ENCODE measurements at regions not wholly inside any gene's neighbourhood (a gene's known extent, or its start where the extent isn't known, plus 50 kb on each side); places are given as distances from the start of the nearest gene placed in this dataset.
A peak's percentile ranks its signal among the peaks of the same experiment; 100 is the strongest.

DNA sequence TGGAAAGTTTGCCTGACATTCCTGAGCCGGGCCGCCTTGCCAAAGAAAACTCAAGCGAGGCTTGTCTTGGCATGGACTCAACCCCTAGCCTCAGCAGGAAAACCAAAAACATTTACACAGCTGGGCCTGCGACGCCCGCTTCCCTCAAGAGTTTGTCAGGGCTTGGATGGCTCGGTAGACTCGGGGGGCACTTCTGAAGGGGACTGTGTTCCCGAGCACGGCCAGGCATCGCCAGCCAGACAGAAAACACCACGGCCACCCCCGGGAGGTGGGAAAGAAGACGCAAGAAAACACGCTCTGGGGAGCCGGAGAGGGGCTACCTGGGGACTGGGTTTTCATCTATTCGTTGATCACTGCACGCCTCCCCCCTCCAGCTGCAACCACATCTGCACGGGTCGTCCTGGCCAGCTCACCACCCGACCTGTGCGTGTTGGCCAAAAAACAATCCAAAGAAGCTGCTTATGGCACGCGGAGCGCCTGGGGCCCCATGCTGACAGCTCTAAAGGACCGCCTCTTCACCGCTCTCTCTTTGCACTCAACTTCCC is 380.7 kb downstream of the MN1 start:
- TF ChIP-seq POLR2AphosphoS5 (IDR thresholded peaks at IDR 0.05; ENCODE audit: low read depth, low read length) (no peak), SIN3A (IDR thresholded peaks at IDR 0.05; ENCODE audit: borderline replicate concordance, insufficient read depth, low read length) (no peak), TAF1 (IDR thresholded peaks at IDR 0.05; ENCODE audit: borderline replicate concordance, insufficient read depth, low read length) (no peak)
- TF ChIP-seq, protein P1, sequence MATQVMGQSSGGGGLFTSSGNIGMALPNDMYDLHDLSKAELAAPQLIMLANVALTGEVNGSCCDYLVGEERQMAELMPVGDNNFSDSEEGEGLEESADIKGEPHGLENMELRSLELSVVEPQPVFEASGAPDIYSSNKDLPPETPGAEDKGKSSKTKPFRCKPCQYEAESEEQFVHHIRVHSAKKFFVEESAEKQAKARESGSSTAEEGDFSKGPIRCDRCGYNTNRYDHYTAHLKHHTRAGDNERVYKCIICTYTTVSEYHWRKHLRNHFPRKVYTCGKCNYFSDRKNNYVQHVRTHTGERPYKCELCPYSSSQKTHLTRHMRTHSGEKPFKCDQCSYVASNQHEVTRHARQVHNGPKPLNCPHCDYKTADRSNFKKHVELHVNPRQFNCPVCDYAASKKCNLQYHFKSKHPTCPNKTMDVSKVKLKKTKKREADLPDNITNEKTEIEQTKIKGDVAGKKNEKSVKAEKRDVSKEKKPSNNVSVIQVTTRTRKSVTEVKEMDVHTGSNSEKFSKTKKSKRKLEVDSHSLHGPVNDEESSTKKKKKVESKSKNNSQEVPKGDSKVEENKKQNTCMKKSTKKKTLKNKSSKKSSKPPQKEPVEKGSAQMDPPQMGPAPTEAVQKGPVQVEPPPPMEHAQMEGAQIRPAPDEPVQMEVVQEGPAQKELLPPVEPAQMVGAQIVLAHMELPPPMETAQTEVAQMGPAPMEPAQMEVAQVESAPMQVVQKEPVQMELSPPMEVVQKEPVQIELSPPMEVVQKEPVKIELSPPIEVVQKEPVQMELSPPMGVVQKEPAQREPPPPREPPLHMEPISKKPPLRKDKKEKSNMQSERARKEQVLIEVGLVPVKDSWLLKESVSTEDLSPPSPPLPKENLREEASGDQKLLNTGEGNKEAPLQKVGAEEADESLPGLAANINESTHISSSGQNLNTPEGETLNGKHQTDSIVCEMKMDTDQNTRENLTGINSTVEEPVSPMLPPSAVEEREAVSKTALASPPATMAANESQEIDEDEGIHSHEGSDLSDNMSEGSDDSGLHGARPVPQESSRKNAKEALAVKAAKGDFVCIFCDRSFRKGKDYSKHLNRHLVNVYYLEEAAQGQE (IDR thresholded peaks at IDR 0.05; ENCODE audit: insufficient read depth in 1 of 2, low read depth in 2 of 2, low read length in 2 of 2): peak in 1 of 2 experiments; percentile 44; a peak in 2 of 4 replicates

All from PFSK-1 (cell line).